ENCODE measurements at regions not wholly inside any gene's neighbourhood (a gene's known extent, or its start where the extent isn't known, plus 50 kb on each side); places are given as distances from the start of the nearest gene placed in this dataset.

- H3K27me3 ChIP-seq (replicated peaks; ENCODE audit: insufficient read depth, low read length), result no peaks in the 10 kb centered on the region
- no peaks in the 10 kb centered on the region for H3K79me2 ChIP-seq (ENCODE audit: low read length)
- no peaks in the 10 kb centered on the region for H4K20me1 ChIP-seq (ENCODE audit: insufficient read depth, low read length)
- H3K9me3 ChIP-seq (replicated peaks; ENCODE audit: insufficient read depth, low read length), result no peaks in the 10 kb centered on the region
- no peaks in the 10 kb centered on the region for H3F3A ChIP-seq (ENCODE audit: insufficient read depth, low read length)
- no peak overlapping the region for H3K4me2 ChIP-seq (ENCODE audit: low read depth, low read length)
- H3K4me3 ChIP-seq (ENCODE audit: low read length), result no peak overlapping the region
- no peaks in the 10 kb centered on the region for H3K9me2 ChIP-seq (replicated peaks; ENCODE audit: insufficient read depth, low read length)
- no peaks in the 10 kb centered on the region for H3K4me1 ChIP-seq (ENCODE audit: low read length)
- no peak for DNase-seq
- no peak for TF ChIP-seq EZH2phosphoT487 (IDR thresholded peaks at IDR 0.05; ENCODE audit: low read length)
- no peak for TF ChIP-seq EZH2 (optimal IDR thresholded peaks at IDR 0.05; ENCODE audit: low read depth, low read length)
- TF ChIP-seq, protein P1, sequence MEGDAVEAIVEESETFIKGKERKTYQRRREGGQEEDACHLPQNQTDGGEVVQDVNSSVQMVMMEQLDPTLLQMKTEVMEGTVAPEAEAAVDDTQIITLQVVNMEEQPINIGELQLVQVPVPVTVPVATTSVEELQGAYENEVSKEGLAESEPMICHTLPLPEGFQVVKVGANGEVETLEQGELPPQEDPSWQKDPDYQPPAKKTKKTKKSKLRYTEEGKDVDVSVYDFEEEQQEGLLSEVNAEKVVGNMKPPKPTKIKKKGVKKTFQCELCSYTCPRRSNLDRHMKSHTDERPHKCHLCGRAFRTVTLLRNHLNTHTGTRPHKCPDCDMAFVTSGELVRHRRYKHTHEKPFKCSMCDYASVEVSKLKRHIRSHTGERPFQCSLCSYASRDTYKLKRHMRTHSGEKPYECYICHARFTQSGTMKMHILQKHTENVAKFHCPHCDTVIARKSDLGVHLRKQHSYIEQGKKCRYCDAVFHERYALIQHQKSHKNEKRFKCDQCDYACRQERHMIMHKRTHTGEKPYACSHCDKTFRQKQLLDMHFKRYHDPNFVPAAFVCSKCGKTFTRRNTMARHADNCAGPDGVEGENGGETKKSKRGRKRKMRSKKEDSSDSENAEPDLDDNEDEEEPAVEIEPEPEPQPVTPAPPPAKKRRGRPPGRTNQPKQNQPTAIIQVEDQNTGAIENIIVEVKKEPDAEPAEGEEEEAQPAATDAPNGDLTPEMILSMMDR (IDR thresholded peaks at IDR 0.05; ENCODE audit: low read length), result no peak
- H2AFZ ChIP-seq (ENCODE audit: low read length), result no peak overlapping the region
- H3K9ac ChIP-seq (ENCODE audit: low read length), result no peak overlapping the region
- no peak overlapping the region for H3K27ac ChIP-seq (ENCODE audit: low read length)
- no peaks in the 10 kb centered on the region for H3K36me3 ChIP-seq (replicated peaks; ENCODE audit: insufficient read depth, low read length)
Measured at GRCh38 chr3:36297195-36297594, 83.1 kb upstream of the STAC start.

DNA sequence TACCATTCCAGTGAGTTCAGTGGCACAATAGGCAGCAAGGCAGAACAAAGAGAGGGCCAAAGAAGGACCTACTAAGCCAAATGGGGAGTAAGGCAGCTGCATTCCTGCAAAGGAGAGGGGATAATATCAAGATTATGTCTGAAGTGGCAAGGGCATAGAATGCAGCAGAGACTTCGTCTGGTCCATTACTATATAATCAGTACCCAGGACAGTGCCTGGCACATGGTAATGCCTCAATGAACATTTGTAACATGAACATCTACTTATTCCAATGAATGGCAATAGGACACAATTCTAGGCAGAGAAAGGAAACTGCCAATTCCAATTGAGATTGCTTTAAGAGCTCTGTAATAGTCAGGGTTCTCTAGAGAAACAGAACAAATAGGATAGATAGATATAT is 82.1 kb upstream of the STAC start:
- H4K20me1 ChIP-seq (ENCODE audit: insufficient read depth, low read length), result no peaks in the 10 kb centered on the region
- no peaks in the 10 kb centered on the region for H3F3A ChIP-seq (ENCODE audit: insufficient read depth, low read length)
- H3K4me1 ChIP-seq (ENCODE audit: low read length), result no peaks in the 10 kb centered on the region
- no peak overlapping the region for H3K4me3 ChIP-seq (ENCODE audit: low read length)
- H3K27ac ChIP-seq (ENCODE audit: low read length), result no peak overlapping the region
- no peaks in the 10 kb centered on the region for H3K79me2 ChIP-seq (ENCODE audit: low read length)
- TF ChIP-seq, protein P1 (IDR thresholded peaks at IDR 0.05; ENCODE audit: low read length), result no peak
- TF ChIP-seq EZH2 (optimal IDR thresholded peaks at IDR 0.05; ENCODE audit: low read depth, low read length) (no peak), EZH2phosphoT487 (IDR thresholded peaks at IDR 0.05; ENCODE audit: low read length) (no peak)
- H3K9me3 ChIP-seq (replicated peaks; ENCODE audit: insufficient read depth, low read length), result no peaks in the 10 kb centered on the region
- no peaks in the 10 kb centered on the region for H3K36me3 ChIP-seq (replicated peaks; ENCODE audit: insufficient read depth, low read length)
- no peaks in the 10 kb centered on the region for H3K9me2 ChIP-seq (replicated peaks; ENCODE audit: insufficient read depth, low read length)
- no peak overlapping the region for H3K9ac ChIP-seq (ENCODE audit: low read length)
- H3K27me3 ChIP-seq (replicated peaks; ENCODE audit: insufficient read depth, low read length), result no peaks in the 10 kb centered on the region
- H2AFZ ChIP-seq (ENCODE audit: low read length), result no peak overlapping the region
- H3K4me2 ChIP-seq (ENCODE audit: low read depth, low read length), result no peak overlapping the region
- no peak for DNase-seq

DNA sequence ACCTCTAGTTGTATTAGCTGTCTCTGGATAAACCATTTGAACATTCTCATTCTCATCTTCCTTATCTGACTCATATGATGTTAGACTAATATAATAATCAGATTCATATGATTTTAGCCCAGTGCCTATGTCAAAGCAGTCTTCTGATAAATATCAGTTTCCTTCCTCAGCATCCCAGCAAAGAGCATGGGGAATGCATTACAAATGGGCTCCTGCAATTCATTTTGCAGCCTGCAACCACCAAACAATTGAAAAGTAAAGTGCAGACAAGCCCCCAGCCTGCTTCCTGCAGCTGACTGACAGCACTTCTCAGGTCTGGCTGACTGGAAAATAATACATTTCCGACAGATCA is 78.2 kb upstream of the STAC start:
- no peaks in the 10 kb centered on the region for H3K9me2 ChIP-seq (replicated peaks; ENCODE audit: insufficient read depth, low read length)
- H3F3A ChIP-seq (ENCODE audit: insufficient read depth, low read length), result no peaks in the 10 kb centered on the region
- no peaks in the 10 kb centered on the region for H3K27me3 ChIP-seq (replicated peaks; ENCODE audit: insufficient read depth, low read length)
- no peaks in the 10 kb centered on the region for H4K20me1 ChIP-seq (ENCODE audit: insufficient read depth, low read length)
- H3K79me2 ChIP-seq (ENCODE audit: low read length), result no peaks in the 10 kb centered on the region
- no peaks in the 10 kb centered on the region for H3K9me3 ChIP-seq (replicated peaks; ENCODE audit: insufficient read depth, low read length)
- no peak overlapping the region for H3K9ac ChIP-seq (ENCODE audit: low read length)
- DNase-seq, result no peak
- H3K4me2 ChIP-seq (ENCODE audit: low read depth, low read length), result no peak overlapping the region
- TF ChIP-seq, protein P1 (IDR thresholded peaks at IDR 0.05; ENCODE audit: low read length), result no peak
- TF ChIP-seq EZH2 (optimal IDR thresholded peaks at IDR 0.05; ENCODE audit: low read depth, low read length) (no peak), EZH2phosphoT487 (IDR thresholded peaks at IDR 0.05; ENCODE audit: low read length) (no peak)
- no peak overlapping the region for H3K27ac ChIP-seq (ENCODE audit: low read length)
- no peaks in the 10 kb centered on the region for H3K4me1 ChIP-seq (ENCODE audit: low read length)
- H2AFZ ChIP-seq (ENCODE audit: low read length), result no peak overlapping the region
- H3K36me3 ChIP-seq (replicated peaks; ENCODE audit: insufficient read depth, low read length), result no peaks in the 10 kb centered on the region
- H3K4me3 ChIP-seq (ENCODE audit: low read length), result no peak overlapping the region
